Liver (tissue), 3 donors: ENCODE measurements at regions not wholly inside any gene's neighbourhood (a gene's known extent, or its start where the extent isn't known, plus 50 kb on each side); places are given as distances from the start of the nearest gene placed in this dataset.

Experiments used
- EGR1 ChIP-seq, 2 donors: IDR thresholded peaks; 2 replicates each; pipeline ENCODE4 v1.6.1; 2016 to 2018; ENCODE audit warnings: antibody characterized with exemption in 2 of 2, low read depth in 2 of 2
- GABPA ChIP-seq, 2 donors: IDR thresholded peaks in 1 of 2; conservative IDR thresholded peaks in 1 of 2; 2 replicates each; pipeline ENCODE4 v1.6.1; 2016; ENCODE audit warnings: antibody characterized with exemption in 2 of 2, mild to moderate bottlenecking in 1 of 2, moderate library complexity in 1 of 2
- JUND ChIP-seq, 2 donors: IDR thresholded peaks; 2 replicates each; pipeline ENCODE4 v1.6.1; 2016; ENCODE audit warnings: antibody characterized with exemption in 2 of 2
- RAD21 ChIP-seq, 2 donors: IDR thresholded peaks; 2 replicates each; pipeline ENCODE4 v1.6.1; 2016; ENCODE audit warnings: antibody characterized with exemption in 2 of 2, mild to moderate bottlenecking in 2 of 2
- RXRA ChIP-seq, 2 donors: IDR thresholded peaks; 2 replicates each; pipeline ENCODE4 v1.6.1; 2017 to 2018; ENCODE audit warnings: antibody characterized with exemption in 2 of 2, mild to moderate bottlenecking in 1 of 2
- SP1 ChIP-seq: IDR thresholded peaks from 2 replicates; pipeline ENCODE4 v1.6.1; 2018; ENCODE audit warnings: antibody characterized with exemption, mild to moderate bottlenecking
- TAF1 ChIP-seq: conservative IDR thresholded peaks from 2 replicates; pipeline ENCODE4 v1.6.1; 2016; ENCODE audit warnings: antibody characterized with exemption, mild to moderate bottlenecking
- YY1 ChIP-seq: IDR thresholded peaks from 2 replicates; pipeline ENCODE4 v1.6.1; 2016; ENCODE audit warnings: antibody characterized with exemption, mild to moderate bottlenecking
- TF ChIP-seq, protein P1 (sequence below): IDR thresholded peaks from 2 replicates; pipeline ENCODE4 v1.6.1; 2016; ENCODE audit warnings: antibody characterized with exemption, mild to moderate bottlenecking
- TF ChIP-seq, protein P2 (sequence below): fragments of 150-350 bp; IDR thresholded peaks from 2 replicates; pipeline ENCODE4 v1.5.1; 2017; ENCODE audit warnings: improper control_type of control experiment, low read depth, low read length; ENCODE audit not compliant: missing input control
- TF ChIP-seq, protein P3 (sequence below): IDR thresholded peaks from 2 replicates; pipeline ENCODE4 v1.6.1; 2016; ENCODE audit warnings: antibody characterized with exemption
- TF ChIP-seq, protein P4 (sequence below): IDR thresholded peaks from 2 replicates; pipeline ENCODE4 v1.6.1; 2016; ENCODE audit warnings: antibody characterized with exemption
- TF ChIP-seq, protein P5 (sequence below): IDR thresholded peaks from 2 replicates; pipeline ENCODE4 v1.6.1; 2016; ENCODE audit warnings: antibody characterized with exemption
- donor health status: healthy.
- donor health status: healthy.

DNA sequence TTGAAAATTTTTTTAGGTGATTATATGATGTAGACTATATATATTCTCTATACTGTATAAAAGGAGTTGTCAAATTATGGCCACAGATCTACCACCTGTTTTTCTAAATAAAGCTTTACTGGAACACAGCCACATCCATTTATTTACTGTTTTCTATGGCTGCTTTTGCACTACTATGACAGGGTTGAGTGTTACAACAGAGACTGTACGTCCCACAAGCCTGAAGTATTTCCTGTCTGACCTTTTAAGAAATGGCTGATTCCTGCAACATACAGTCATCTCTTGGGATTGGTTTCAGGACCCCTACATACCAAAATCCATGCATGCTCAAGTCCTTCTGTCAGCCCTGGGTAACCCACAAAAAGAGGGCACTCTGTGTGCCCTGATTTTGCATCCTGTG is 508.3 kb downstream of the TSN start:
- TF ChIP-seq, protein P1, sequence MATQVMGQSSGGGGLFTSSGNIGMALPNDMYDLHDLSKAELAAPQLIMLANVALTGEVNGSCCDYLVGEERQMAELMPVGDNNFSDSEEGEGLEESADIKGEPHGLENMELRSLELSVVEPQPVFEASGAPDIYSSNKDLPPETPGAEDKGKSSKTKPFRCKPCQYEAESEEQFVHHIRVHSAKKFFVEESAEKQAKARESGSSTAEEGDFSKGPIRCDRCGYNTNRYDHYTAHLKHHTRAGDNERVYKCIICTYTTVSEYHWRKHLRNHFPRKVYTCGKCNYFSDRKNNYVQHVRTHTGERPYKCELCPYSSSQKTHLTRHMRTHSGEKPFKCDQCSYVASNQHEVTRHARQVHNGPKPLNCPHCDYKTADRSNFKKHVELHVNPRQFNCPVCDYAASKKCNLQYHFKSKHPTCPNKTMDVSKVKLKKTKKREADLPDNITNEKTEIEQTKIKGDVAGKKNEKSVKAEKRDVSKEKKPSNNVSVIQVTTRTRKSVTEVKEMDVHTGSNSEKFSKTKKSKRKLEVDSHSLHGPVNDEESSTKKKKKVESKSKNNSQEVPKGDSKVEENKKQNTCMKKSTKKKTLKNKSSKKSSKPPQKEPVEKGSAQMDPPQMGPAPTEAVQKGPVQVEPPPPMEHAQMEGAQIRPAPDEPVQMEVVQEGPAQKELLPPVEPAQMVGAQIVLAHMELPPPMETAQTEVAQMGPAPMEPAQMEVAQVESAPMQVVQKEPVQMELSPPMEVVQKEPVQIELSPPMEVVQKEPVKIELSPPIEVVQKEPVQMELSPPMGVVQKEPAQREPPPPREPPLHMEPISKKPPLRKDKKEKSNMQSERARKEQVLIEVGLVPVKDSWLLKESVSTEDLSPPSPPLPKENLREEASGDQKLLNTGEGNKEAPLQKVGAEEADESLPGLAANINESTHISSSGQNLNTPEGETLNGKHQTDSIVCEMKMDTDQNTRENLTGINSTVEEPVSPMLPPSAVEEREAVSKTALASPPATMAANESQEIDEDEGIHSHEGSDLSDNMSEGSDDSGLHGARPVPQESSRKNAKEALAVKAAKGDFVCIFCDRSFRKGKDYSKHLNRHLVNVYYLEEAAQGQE = no peak
- TF ChIP-seq, protein P2, sequence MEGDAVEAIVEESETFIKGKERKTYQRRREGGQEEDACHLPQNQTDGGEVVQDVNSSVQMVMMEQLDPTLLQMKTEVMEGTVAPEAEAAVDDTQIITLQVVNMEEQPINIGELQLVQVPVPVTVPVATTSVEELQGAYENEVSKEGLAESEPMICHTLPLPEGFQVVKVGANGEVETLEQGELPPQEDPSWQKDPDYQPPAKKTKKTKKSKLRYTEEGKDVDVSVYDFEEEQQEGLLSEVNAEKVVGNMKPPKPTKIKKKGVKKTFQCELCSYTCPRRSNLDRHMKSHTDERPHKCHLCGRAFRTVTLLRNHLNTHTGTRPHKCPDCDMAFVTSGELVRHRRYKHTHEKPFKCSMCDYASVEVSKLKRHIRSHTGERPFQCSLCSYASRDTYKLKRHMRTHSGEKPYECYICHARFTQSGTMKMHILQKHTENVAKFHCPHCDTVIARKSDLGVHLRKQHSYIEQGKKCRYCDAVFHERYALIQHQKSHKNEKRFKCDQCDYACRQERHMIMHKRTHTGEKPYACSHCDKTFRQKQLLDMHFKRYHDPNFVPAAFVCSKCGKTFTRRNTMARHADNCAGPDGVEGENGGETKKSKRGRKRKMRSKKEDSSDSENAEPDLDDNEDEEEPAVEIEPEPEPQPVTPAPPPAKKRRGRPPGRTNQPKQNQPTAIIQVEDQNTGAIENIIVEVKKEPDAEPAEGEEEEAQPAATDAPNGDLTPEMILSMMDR = no peak
- TF ChIP-seq TAF1 (no peak), GABPA (IDR thresholded peaks at IDR 0.05 in 1 of 2, conservative IDR thresholded peaks at IDR 0.05 in 1 of 2) (no peak), YY1 (no peak), RAD21 (IDR thresholded peaks at IDR 0.05) (no peak), RXRA (IDR thresholded peaks at IDR 0.05) (no peak), EGR1 (IDR thresholded peaks at IDR 0.05; ENCODE audit: low read depth in 2 of 2) (no peak), JUND (IDR thresholded peaks at IDR 0.05) (no peak), SP1 (no peak)
- TF ChIP-seq, protein P3, sequence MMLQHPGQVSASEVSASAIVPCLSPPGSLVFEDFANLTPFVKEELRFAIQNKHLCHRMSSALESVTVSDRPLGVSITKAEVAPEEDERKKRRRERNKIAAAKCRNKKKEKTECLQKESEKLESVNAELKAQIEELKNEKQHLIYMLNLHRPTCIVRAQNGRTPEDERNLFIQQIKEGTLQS = no peak
- TF ChIP-seq, protein P4, sequence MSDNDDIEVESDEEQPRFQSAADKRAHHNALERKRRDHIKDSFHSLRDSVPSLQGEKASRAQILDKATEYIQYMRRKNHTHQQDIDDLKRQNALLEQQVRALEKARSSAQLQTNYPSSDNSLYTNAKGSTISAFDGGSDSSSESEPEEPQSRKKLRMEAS = no peak
- TF ChIP-seq, protein P5, sequence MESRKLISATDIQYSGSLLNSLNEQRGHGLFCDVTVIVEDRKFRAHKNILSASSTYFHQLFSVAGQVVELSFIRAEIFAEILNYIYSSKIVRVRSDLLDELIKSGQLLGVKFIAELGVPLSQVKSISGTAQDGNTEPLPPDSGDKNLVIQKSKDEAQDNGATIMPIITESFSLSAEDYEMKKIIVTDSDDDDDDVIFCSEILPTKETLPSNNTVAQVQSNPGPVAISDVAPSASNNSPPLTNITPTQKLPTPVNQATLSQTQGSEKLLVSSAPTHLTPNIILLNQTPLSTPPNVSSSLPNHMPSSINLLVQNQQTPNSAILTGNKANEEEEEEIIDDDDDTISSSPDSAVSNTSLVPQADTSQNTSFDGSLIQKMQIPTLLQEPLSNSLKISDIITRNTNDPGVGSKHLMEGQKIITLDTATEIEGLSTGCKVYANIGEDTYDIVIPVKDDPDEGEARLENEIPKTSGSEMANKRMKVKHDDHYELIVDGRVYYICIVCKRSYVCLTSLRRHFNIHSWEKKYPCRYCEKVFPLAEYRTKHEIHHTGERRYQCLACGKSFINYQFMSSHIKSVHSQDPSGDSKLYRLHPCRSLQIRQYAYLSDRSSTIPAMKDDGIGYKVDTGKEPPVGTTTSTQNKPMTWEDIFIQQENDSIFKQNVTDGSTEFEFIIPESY = no peak
